Neural cell (in vitro differentiated cells): ENCODE measurements at regions not wholly inside any gene's neighbourhood (a gene's known extent, or its start where the extent isn't known, plus 50 kb on each side); places are given as distances from the start of the nearest gene placed in this dataset.

Experiments
- H2AFZ ChIP-seq: fragments of 200-600, 300-800 bp; sonication (generic), shearing (Covaris generic); 2 replicates; pipeline ENCODE4 v1.6.0; 2014; ENCODE audit warnings: low read depth, mild to moderate bottlenecking, antibody characterized with exemption, low read length, moderate library complexity
- H3F3A ChIP-seq: fragments of 200-600 bp; shearing (Covaris generic); 2 replicates; pipeline ENCODE4 v1.6.1; 2016; ENCODE audit warnings: mild to moderate bottlenecking, moderate library complexity, mixed read lengths, antibody characterized with exemption, low read length; ENCODE audit not compliant: insufficient read depth, poor library complexity, severe bottlenecking
- H3K27ac ChIP-seq: fragments of 200-600, 300-800 bp; sonication (generic), shearing (Covaris generic); 2 replicates; pipeline ENCODE4 v1.5.1; 2014; ENCODE audit warnings: mild to moderate bottlenecking, low read length, moderate library complexity
- H3K27me3 ChIP-seq: fragments of 300-800, 200-600 bp; sonication (generic), shearing (Covaris generic); 2 replicates; pipeline ENCODE4 v1.6.0; 2014; ENCODE audit warnings: mild to moderate bottlenecking, low read depth, low read length, moderate library complexity; ENCODE audit not compliant: insufficient read depth
- H3K36me3 ChIP-seq: fragments of 300-800, 200-600 bp; sonication (generic), shearing (Covaris generic); 2 replicates; pipeline ENCODE4 v1.5.1; 2014; ENCODE audit warnings: mild to moderate bottlenecking, antibody characterized with exemption, low read length, moderate library complexity; ENCODE audit not compliant: insufficient read depth
- H3K4me2 ChIP-seq: fragments of 300-800, 200-600 bp; sonication (generic), shearing (Covaris generic); 2 replicates; pipeline ENCODE4 v1.6.0; 2014; ENCODE audit warnings: mild to moderate bottlenecking, low read length
- H3K4me3 ChIP-seq: fragments of 300-800, 200-600 bp; sonication (generic), shearing (Covaris generic); 2 replicates; pipeline ENCODE4 v1.5.1; 2014; ENCODE audit warnings: mild to moderate bottlenecking, low read length, moderate library complexity
- H3K79me2 ChIP-seq: fragments of 200-600 bp; shearing (Covaris generic); replicated peaks from 2 replicates; pipeline ENCODE4 v1.6.0; 2014; ENCODE audit warnings: mild to moderate bottlenecking, low read length, moderate library complexity; ENCODE audit not compliant: insufficient read depth
- H3K9ac ChIP-seq: fragments of 300-800, 200-600 bp; sonication (generic), shearing (Covaris generic); 2 replicates; pipeline ENCODE4 v1.6.1; 2016; ENCODE audit warnings: mild to moderate bottlenecking, low read length, mixed read lengths
- H3K9me2 ChIP-seq: fragments of 200-600 bp; shearing (Covaris generic); 2 replicates; pipeline ENCODE4 v1.6.1; 2016; ENCODE audit warnings: mild to moderate bottlenecking, low read length, mixed read lengths; ENCODE audit not compliant: insufficient read depth
- H3K9me3 ChIP-seq: fragments of 200-600, 300-800 bp; sonication (generic), shearing (Covaris generic); 2 replicates; pipeline ENCODE4 v1.6.1; 2016; ENCODE audit warnings: mild to moderate bottlenecking, mixed run types, low read length, moderate library complexity, mixed read lengths
- H4K20me1 ChIP-seq: fragments of 200-600 bp; shearing (Covaris generic); 2 replicates; pipeline ENCODE4 v1.6.1; 2016; ENCODE audit warnings: mild to moderate bottlenecking, mixed run types; ENCODE audit not compliant: insufficient read depth
- CTCF ChIP-seq: fragments of 450-650 bp; IDR thresholded peaks from 2 replicates; pipeline ENCODE4 v1.5.1; 2014; ENCODE audit warnings: antibody characterized with exemption, mild to moderate bottlenecking, moderate library complexity; ENCODE audit not compliant: poor library complexity, severe bottlenecking
- EP300 ChIP-seq: fragments of 450-650 bp; conservative IDR thresholded peaks from 2 replicates; pipeline ENCODE4 v1.6.1; 2014; ENCODE audit warnings: antibody characterized with exemption, mild to moderate bottlenecking, moderate library complexity; ENCODE audit not compliant: poor library complexity, severe bottlenecking
- EZH2 ChIP-seq: fragments of 200-600, 300-800 bp; shearing (Covaris generic), sonication (generic); IDR thresholded peaks from 2 replicates; pipeline ENCODE4 v1.6.1; 2014; ENCODE audit warnings: antibody characterized with exemption, low read length, borderline replicate concordance, mild to moderate bottlenecking; ENCODE audit not compliant: insufficient read depth, poor library complexity, severe bottlenecking
- MXI1 ChIP-seq: fragments of 450-650 bp; conservative IDR thresholded peaks from 2 replicates; pipeline ENCODE4 v1.6.1; 2014; ENCODE audit warnings: antibody characterized with exemption, mild to moderate bottlenecking; ENCODE audit not compliant: poor library complexity, severe bottlenecking
- POLR2AphosphoS5 ChIP-seq: IDR thresholded peaks from 2 replicates; pipeline ENCODE4 v1.6.1; 2012
- RAD21 ChIP-seq: fragments of 450-650 bp; conservative IDR thresholded peaks from 2 replicates; pipeline ENCODE4 v1.6.1; 2014; ENCODE audit warnings: antibody characterized with exemption, mild to moderate bottlenecking, moderate library complexity
- REST ChIP-seq: IDR thresholded peaks from 2 replicates; pipeline ENCODE4 v1.6.1; 2012; ENCODE audit warnings: borderline replicate concordance
- SMC3 ChIP-seq: fragments of 450-650 bp; conservative IDR thresholded peaks from 2 replicates; pipeline ENCODE4 v1.6.1; 2014; ENCODE audit warnings: antibody characterized with exemption, mild to moderate bottlenecking, moderate library complexity; ENCODE audit not compliant: poor library complexity
- TAF1 ChIP-seq: IDR thresholded peaks from 2 replicates; pipeline ENCODE4 v1.6.1; 2012; ENCODE audit warnings: low read depth

DNA sequence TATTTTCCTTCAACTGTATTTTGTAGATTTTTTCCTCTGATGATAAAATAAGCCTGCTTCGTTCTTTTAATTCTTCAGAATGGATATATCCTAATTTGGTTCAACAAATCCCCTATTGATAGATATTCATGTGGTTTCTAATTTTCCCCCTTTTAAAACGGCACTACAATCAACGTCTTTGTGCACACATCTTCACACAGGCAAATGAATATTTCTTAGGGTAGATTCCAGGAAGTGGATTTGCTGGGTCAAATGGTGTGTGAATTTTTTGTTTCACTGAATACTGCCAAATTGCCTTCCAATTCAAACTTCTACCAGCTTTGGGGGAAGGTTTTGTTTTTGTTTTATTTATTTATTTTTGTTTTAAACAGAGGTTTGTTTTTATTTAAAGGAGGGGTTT lies 287.2 kb downstream of the FOXO1 start:
- H4K20me1 ChIP-seq, result no peaks in the 10 kb centered on the region
- H3K36me3 ChIP-seq, result no peaks in the 10 kb centered on the region
- no peak overlapping the region for H3K27ac ChIP-seq
- TF ChIP-seq POLR2AphosphoS5 (no peak), MXI1 (no peak), REST (no peak), CTCF (no peak)
- H3F3A ChIP-seq, result no peaks in the 10 kb centered on the region
- no peak overlapping the region for H3K9ac ChIP-seq
- no peak overlapping the region for H3K4me3 ChIP-seq
- no peak overlapping the region for H2AFZ ChIP-seq
- H3K79me2 ChIP-seq, result no peaks in the 10 kb centered on the region
- H3K4me2 ChIP-seq, result no peak overlapping the region
- no peaks in the 10 kb centered on the region for H3K9me2 ChIP-seq
- no peaks in the 10 kb centered on the region for H3K9me3 ChIP-seq
- H3K27me3 ChIP-seq, result no peaks in the 10 kb centered on the region

GRCh38 chr13:40379794-40380578 lies 286.5 kb downstream of the FOXO1 start:
- Histone ChIP-seq H3F3A (no peaks in the 10 kb centered on the region), H3K27ac (no peak overlapping the region), H3K36me3 (no peaks in the 10 kb centered on the region), H3K79me2 (no peaks in the 10 kb centered on the region), H3K9me2 (no peaks in the 10 kb centered on the region), H4K20me1 (no peaks in the 10 kb centered on the region), H2AFZ (no peak overlapping the region), H3K9me3 (no peaks in the 10 kb centered on the region), H3K27me3 (no peaks in the 10 kb centered on the region), H3K9ac (no peak overlapping the region), H3K4me3 (no peak overlapping the region), H3K4me2 (no peak overlapping the region)
- TF ChIP-seq SMC3, result no peak

GRCh38 chr13:40381935-40382764 lies 284.3 kb downstream of the FOXO1 start:
- H3K27me3 ChIP-seq, result no peaks in the 10 kb centered on the region
- no peak overlapping the region for H3K4me3 ChIP-seq
- H3K36me3 ChIP-seq, result no peaks in the 10 kb centered on the region
- H3K4me2 ChIP-seq, result no peak overlapping the region
- H2AFZ ChIP-seq, result no peak overlapping the region
- no peaks in the 10 kb centered on the region for H4K20me1 ChIP-seq
- no peaks in the 10 kb centered on the region for H3F3A ChIP-seq
- H3K27ac ChIP-seq, result no peak overlapping the region
- H3K9me3 ChIP-seq, result no peaks in the 10 kb centered on the region
- no peak overlapping the region for H3K9ac ChIP-seq
- no peaks in the 10 kb centered on the region for H3K9me2 ChIP-seq
- H3K79me2 ChIP-seq, result no peaks in the 10 kb centered on the region
- TF ChIP-seq EZH2 (no peak), MXI1 (no peak), SMC3 (no peak), POLR2AphosphoS5 (no peak), CTCF (no peak), EP300 (no peak), TAF1 (no peak), RAD21 (no peak)
